ENCODE measurements at regions not wholly inside any gene's neighbourhood (a gene's known extent, or its start where the extent isn't known, plus 50 kb on each side); places are given as distances from the start of the nearest gene placed in this dataset.

DNA sequence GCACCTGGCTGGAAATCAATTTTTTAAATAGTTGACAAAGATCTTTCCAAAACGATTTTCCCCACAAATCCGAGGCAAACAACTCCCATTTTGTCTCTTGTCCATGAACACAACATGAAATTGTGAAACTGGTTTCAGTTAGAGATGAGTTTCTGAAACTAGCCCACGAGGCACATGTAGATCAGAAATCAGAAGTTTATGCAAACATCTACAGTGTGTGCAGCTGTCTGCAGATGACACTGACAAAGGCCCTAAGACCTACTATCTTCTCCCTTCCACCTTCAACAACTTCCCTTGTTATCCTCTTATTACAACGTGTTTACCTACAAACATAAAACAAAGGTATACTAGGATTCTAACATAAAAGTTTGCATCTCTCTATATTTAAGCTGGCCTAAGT is 183.3 kb downstream of the DIRAS2 start:
- H3K27me3 Mint-ChIP-seq (ENCODE audit: insufficient read depth) = no peaks in the 10 kb centered on the region
- Histone ChIP-seq H3K27ac (ENCODE audit: low read depth, low read length) (no peak overlapping the region), H3K9me3 (ENCODE audit: control insufficient read depth, low read length) (no peaks in the 10 kb centered on the region), H3K9ac (ENCODE audit: extremely low read depth, low read length, poor library complexity, severe bottlenecking) (no peak overlapping the region), H3K4me3 (ENCODE audit: low read length) (no peak overlapping the region), H3K4me1 (ENCODE audit: control insufficient read depth, insufficient read depth, low read length) (no peaks in the 10 kb centered on the region), H3K36me3 (ENCODE audit: control insufficient read depth, insufficient read depth, low read length) (no peaks in the 10 kb centered on the region), H3K27me3 (ENCODE audit: control insufficient read depth, insufficient read depth, low read length, poor library complexity, severe bottlenecking) (no peaks in the 10 kb centered on the region)
- TF ChIP-seq, protein P1, sequence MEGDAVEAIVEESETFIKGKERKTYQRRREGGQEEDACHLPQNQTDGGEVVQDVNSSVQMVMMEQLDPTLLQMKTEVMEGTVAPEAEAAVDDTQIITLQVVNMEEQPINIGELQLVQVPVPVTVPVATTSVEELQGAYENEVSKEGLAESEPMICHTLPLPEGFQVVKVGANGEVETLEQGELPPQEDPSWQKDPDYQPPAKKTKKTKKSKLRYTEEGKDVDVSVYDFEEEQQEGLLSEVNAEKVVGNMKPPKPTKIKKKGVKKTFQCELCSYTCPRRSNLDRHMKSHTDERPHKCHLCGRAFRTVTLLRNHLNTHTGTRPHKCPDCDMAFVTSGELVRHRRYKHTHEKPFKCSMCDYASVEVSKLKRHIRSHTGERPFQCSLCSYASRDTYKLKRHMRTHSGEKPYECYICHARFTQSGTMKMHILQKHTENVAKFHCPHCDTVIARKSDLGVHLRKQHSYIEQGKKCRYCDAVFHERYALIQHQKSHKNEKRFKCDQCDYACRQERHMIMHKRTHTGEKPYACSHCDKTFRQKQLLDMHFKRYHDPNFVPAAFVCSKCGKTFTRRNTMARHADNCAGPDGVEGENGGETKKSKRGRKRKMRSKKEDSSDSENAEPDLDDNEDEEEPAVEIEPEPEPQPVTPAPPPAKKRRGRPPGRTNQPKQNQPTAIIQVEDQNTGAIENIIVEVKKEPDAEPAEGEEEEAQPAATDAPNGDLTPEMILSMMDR (conservative IDR thresholded peaks at IDR 0.05) = no peak
- H3K4me3 Mint-ChIP-seq = no peak overlapping the region
- no peaks in the 10 kb centered on the region for H3K36me3 Mint-ChIP-seq (ENCODE audit: low read depth)
- H3K4me1 Mint-ChIP-seq = peaks cover 13% of the 10 kb centered on the region
- no peak for DNase-seq
- no peak overlapping the region for H3K27ac Mint-ChIP-seq
- 89 to 95% methylated on average over 3 to 4 of the region's 4 CpGs for WGBS, 2 experiments (ENCODE audit: insufficient coverage in 1 of 2, insufficient read length in 1 of 2)
- peaks cover 5% of the 10 kb centered on the region for H3K9me3 Mint-ChIP-seq

DNA sequence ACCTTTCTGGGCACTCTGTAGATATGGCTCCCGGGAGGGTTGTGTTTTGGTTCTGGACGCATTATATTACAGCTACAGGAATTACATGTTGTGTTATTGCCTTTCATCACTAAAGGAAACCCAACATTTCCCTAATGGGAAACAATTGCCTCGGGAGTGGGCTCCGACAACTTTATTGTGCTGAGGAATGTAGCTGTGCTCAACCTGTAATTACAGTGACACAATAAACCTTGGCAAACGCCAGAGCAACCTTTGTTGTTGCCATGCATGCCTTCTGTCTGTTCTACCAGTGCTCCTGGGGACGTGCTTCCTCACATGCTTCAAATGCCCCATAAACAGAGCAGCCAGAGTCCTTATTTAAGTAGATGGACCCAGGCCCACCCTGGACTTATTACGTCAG is 182.4 kb downstream of the DIRAS2 start:
- Mint-ChIP-seq H3K4me3 (no peak overlapping the region), H3K9me3 (peaks cover 5% of the 10 kb centered on the region), H3K27me3 (ENCODE audit: insufficient read depth) (no peaks in the 10 kb centered on the region), H3K27ac (no peak overlapping the region), H3K4me1 (peaks cover 13% of the 10 kb centered on the region), H3K36me3 (ENCODE audit: low read depth) (no peaks in the 10 kb centered on the region)
- TF ChIP-seq, protein P1 (conservative IDR thresholded peaks at IDR 0.05) = no peak
- Histone ChIP-seq H3K9me3 (ENCODE audit: control insufficient read depth, low read length) (no peaks in the 10 kb centered on the region), H3K9ac (ENCODE audit: extremely low read depth, low read length, poor library complexity, severe bottlenecking) (no peak overlapping the region), H3K4me3 (ENCODE audit: low read length) (no peak overlapping the region), H3K36me3 (ENCODE audit: control insufficient read depth, insufficient read depth, low read length) (no peaks in the 10 kb centered on the region), H3K27me3 (ENCODE audit: control insufficient read depth, insufficient read depth, low read length, poor library complexity, severe bottlenecking) (no peaks in the 10 kb centered on the region), H3K27ac (ENCODE audit: low read depth, low read length) (no peak overlapping the region), H3K4me1 (ENCODE audit: control insufficient read depth, insufficient read depth, low read length) (no peaks in the 10 kb centered on the region)
- no peak for DNase-seq
- 73 to 83% methylated on average over 6 to 7 of the region's 7 CpGs for WGBS, 2 experiments (ENCODE audit: insufficient coverage in 1 of 2, insufficient read length in 1 of 2)

DNA sequence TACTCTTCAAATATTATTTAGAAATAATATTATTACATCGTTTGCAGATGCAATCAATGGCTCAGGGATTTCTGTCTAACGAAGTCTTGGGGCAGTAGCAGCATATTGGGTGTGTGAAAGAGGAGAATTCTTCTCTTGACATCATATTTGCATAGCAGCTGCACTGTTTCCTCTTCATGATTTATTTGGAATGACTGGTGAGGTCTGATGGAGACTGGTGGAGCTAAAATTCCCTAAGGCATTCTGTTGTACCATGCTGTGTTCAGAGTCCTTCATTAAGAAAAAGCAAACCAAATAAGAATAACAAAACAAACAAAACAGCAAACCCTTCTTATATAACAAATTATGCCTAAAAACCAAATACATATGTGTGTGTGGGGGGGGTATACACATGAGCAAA is 177.6 kb downstream of the DIRAS2 start:
- Mint-ChIP-seq H3K27me3 (ENCODE audit: insufficient read depth) (no peaks in the 10 kb centered on the region), H3K36me3 (ENCODE audit: low read depth) (no peaks in the 10 kb centered on the region), H3K27ac (no peak overlapping the region), H3K4me3 (no peak overlapping the region), H3K9me3 (peaks cover 3% of the 10 kb centered on the region), H3K4me1 (peaks cover 3% of the 10 kb centered on the region)
- H3K9ac ChIP-seq (ENCODE audit: extremely low read depth, low read length, poor library complexity, severe bottlenecking) = no peak overlapping the region
- no peaks in the 10 kb centered on the region for H3K27me3 ChIP-seq (ENCODE audit: control insufficient read depth, insufficient read depth, low read length, poor library complexity, severe bottlenecking)
- TF ChIP-seq, protein P1 (conservative IDR thresholded peaks at IDR 0.05) = no peak
- no peak overlapping the region for H3K4me3 ChIP-seq (ENCODE audit: low read length)
- DNase-seq = no peak
- H3K36me3 ChIP-seq (ENCODE audit: control insufficient read depth, insufficient read depth, low read length) = no peaks in the 10 kb centered on the region
- H3K9me3 ChIP-seq (ENCODE audit: control insufficient read depth, low read length) = no peaks in the 10 kb centered on the region
- H3K4me1 ChIP-seq (ENCODE audit: control insufficient read depth, insufficient read depth, low read length) = no peaks in the 10 kb centered on the region
- WGBS, 2 experiments (ENCODE audit: insufficient coverage in 1 of 2, insufficient read length in 1 of 2) = 91% methylated on average over 2 of the region's 2 CpGs; no CpG with 5 or more reads in 1 of the 2 experiments
- H3K27ac ChIP-seq (ENCODE audit: low read depth, low read length) = no peak overlapping the region

All from endodermal cell (in vitro differentiated cells).